ENCODE measurements at regions not wholly inside any gene's neighbourhood (a gene's known extent, or its start where the extent isn't known, plus 50 kb on each side); places are given as distances from the start of the nearest gene placed in this dataset.

DNA sequence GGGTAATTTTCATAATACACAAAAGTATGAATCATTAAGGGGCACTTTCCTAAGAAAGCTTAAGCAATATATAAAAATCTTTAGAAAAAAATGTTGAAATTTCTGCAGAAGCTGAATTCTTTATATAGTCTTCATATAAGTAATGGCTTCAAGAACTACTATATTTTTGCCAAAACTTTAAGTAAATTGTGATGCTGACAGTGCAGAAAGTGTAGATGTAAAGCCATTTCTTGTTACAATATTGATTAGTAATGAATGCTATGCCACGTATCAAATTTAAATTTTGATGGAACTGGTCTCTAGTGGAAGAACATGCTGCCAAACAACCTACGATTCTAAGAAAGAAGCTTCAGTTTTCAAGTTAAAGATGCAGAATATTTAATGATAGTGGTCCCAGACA lies 1210.0 kb downstream of the SLITRK1 start:
- no peak for DNase-seq

DNA sequence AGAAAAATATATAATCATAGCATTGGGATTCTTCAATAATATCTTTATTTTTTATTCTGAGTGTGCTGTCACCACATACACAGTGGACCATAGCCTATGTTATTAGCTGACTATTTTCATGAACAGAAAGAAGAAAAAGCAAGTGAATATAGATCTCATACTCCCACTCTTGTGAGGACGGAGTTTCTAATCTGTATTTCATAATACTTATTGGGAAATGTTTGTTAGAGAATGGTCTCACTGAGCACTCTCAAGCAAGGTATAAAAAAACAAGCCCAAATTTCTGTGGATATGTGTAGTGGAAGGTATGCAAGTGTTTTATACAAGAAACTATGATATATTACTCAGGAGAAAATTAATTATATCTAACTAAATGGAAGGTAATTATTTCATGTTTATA lies 1218.1 kb downstream of the SLITRK1 start:
- no peak for DNase-seq

DNA sequence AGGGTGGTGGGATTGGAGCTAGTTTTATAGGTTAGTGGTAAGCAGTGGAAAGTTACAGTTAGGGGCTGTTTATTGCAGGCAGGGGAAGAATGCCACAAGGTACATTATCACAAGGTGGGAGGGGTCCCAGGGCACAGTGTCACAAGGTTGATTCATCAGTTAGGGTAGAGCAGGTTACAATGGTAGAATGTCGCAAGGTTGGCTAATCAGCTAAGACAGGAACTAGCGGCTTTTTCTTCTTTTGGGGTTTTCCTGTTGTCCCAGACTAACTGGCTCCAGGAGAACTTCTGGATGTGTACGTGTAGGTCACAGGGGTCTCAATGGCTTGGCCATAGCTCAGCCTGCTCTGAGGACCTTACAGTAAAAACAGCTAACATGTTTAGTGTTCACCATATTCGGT lies 1221.1 kb downstream of the SLITRK1 start:
- no peak for DNase-seq

- DNase-seq: no peak
Observed at GRCh38 chr13:82658811-82659210, 1223.5 kb downstream of the SLITRK1 start.

DNA sequence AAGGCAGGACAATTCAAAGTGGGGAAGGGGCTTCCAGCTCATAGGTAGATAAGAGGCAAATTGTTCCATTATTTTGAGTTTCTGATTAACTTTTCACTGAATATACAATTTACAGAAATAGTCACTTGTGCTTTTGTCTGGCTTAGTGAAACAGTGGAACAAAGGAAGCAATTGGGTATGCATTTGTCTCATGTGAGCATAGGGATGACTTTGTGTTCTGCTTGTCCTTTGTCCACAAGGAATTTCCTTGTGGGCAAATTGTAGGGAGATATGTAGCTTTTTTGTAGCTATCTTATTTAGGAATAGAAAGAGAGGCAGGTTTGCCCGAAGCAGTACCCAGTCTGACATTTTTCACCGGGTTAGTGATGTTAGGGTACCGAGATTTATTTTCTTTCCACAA lies 1224.8 kb downstream of the SLITRK1 start:
- DNase-seq: no peak

- DNase-seq: no peak
Observed at GRCh38 chr13:82654861-82655855, 1227.1 kb downstream of the SLITRK1 start.

DNA sequence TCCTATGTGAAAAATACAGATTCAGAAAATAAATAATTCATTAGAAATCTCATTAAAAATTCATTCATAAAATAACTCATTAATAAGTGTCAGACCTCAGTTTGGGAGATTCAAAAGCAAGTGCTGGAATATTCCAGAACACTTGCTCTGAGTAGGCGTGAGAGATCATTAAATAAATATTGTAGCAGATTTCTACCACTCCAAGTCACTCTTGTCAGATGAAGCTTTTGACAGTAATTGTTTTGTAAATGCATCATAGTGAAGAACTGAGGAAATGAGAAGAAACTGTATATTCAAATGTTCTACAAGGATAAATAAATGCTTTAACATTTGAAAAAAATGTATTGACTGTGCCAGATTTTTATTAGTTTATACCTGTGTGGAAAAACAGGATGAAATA lies 1228.1 kb downstream of the SLITRK1 start:
- no peak for DNase-seq

GRCh38 chr13:82647540-82647939 lies 1234.7 kb downstream of the SLITRK1 start:
- DNase-seq: no peak

GRCh38 chr13:82636119-82636518 lies 1246.2 kb downstream of the SLITRK1 start:
- no peak for DNase-seq

GRCh38 chr13:82634946-82635345 lies 1247.3 kb downstream of the SLITRK1 start:
- no peak for DNase-seq

- DNase-seq: no peak
Observed at GRCh38 chr13:82627183-82627582, 1255.1 kb downstream of the SLITRK1 start.

GRCh38 chr13:82625717-82626116 lies 1256.6 kb downstream of the SLITRK1 start:
- DNase-seq: no peak

DNA sequence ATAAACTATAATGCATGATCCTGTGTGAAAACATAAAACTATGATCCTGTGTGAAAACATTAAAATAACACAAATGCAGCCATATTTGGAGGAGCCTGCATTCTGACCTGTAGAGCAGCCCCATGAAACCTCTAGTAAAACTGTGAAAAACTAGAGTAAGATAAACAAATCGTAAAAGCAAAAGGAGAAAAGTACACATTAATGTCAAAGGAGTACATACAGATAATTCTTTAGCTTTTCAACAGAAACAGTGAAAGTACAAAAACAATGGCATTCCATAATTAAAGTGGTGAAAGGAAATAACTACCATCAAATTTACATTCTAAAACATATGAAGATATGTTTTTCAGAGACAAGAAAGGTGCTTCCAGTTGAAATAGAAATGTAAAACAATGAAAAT lies 1267.2 kb downstream of the SLITRK1 start:
- no peak for DNase-seq

GRCh38 chr13:82614086-82614485 lies 1268.2 kb downstream of the SLITRK1 start:
- DNase-seq: no peak

GRCh38 chr13:82606008-82606407 lies 1276.3 kb downstream of the SLITRK1 start:
- DNase-seq: no peak

DNA sequence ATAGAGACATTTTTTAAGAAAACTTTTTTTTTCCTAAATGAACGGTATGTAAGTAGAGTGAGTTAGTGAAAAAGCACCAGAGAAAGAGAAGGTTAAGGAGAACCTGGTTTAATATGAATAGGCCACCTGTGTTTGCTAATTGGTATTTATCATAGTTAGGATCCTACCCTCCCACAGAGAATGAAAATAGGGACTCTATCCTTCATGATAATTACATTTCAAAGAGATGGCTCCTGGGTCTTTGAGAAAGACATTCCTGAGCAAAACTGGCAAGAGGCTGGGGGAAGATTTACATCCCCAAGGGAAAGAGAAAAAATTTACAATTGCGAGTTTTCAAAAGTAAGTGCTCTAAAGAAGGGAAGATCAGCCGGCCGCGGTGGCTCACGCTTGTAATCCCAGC lies 1284.5 kb downstream of the SLITRK1 start:
- DNase-seq: no peak

DNA sequence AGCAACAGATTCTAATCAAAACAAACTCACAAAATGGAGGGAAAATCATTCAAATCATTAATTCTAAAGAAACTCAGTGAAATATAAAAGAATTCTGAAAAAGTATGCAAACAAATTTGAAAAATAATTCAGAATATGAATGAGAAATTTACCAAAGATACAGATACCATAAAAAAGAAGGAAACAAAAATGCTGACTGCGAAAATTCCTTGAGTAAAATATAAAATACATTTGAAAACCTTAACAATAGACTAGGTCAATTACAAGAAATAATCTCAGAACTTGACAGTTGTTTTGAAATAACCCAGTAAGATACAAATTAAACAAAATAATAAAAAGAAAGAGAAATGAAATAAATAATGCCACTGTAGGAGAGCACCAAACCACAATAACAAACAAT lies 1289.0 kb downstream of the SLITRK1 start:
- no peak for DNase-seq

DNA sequence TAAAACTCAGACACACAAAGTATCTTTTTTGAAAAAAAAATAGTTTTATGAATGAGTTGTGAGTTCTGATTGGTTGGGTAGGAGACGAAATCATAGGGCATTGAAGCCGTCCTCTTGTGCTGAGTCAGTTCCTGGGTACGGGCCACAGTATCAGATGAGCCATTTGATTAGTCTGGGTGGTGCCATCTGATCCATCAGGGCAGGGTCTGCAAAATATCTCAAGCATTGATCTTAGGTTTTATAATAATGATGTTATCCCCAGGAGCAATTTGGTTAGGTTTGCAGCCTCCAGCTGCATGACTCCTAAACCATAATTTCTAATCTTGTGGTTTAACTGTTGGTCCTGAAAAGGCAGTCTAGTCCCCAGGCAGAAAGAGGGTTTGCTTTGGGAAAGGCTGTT lies 1310.6 kb downstream of the SLITRK1 start:
- DNase-seq: no peak

DNA sequence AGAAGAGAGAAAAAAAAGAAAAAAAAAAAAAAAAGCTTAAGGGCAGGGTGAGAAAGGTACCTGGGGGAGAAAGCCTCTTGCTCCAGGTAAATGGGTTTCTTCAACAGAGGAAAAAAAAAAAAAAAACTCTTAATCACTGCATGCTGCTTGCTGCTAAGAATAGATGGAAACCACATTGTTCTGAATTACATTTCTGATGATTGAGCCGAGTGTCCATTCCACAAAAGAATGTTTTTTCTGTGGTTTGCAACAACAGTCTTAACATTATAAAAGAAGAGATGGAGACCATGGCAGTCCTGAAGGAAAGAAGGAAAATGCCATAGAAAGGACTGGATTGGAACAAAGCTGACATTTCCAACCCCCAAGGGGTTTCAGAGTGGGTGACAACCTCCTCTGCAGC lies 1312.7 kb downstream of the SLITRK1 start:
- no peak for DNase-seq

- no peak for DNase-seq
Observed at GRCh38 chr13:82566864-82567263, 1315.4 kb downstream of the SLITRK1 start.

GRCh38 chr13:82565201-82565600 lies 1317.1 kb downstream of the SLITRK1 start:
- DNase-seq: no peak

DNA sequence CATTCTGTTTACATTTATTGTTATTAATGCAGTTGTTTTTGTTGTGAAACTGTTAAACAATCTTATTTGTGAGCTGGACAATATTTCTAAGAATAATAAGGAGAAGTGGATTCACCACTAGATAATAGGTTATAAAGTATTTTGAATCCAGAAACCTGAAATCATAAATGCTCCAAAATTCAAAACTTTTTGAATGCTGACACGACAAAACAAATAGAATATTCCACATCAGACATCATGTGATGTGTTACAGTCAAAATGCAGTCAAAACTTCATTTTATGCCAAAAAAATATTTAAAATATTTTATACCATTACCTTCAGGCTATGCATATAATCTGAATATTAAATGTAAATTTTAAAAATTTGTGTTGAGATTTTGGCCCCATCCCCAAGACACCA lies 1321.4 kb downstream of the SLITRK1 start:
- DNase-seq: no peak

DNA sequence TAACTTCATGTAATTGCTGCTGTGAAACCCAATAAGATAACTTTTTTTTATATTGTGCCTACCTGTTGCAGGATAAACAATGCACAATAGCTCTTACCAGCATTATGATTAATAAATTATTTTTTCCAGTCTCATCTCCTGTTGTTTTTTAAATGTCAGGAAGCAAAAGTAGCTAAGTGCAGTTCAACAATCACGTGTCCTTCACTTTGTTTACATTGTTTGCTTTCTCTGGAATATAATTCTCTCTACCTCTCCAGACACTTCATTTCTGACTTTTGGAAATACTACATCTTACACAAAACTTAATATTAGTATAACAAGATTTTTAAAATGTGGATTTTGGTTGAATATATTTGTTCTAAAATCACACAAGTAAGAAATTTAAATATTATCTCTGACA lies 1359.4 kb downstream of the SLITRK1 start:
- no peak for DNase-seq

DNA sequence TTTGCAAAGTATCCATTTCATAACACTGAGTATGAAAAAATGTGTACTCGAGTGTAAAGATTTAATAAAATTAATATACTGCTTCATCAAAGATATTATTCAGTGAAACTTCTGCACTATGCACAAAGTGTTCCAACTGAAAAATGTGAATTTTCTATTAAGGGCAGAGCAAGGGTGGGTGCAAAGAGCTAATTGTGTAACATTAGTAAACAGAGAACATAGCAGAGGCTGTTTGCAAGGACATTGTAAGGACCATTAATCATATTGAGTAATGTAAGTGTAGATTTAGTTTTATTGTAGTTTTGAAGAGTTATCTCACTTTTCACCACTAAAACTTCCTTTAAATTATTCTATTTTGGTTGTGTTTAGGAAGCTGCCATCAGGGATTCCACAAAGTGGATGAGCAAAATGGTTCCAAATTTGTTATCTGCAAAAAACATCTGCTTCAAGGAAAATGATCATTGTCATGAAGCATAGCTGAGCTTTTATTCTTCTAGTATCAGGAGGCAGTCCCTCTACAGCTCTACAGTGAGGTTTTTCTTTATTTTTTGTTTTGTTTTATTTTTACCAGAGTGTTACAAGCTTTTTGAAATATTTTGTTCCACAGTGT lies 1375.4 kb downstream of the SLITRK1 start:
- DNase-seq: no peak

Measured in T-helper 1 cell (primary cell).